Thoracic aorta (tissue), 2 donors: ENCODE measurements at regions not wholly inside any gene's neighbourhood (a gene's known extent, or its start where the extent isn't known, plus 50 kb on each side); places are given as distances from the start of the nearest gene placed in this dataset.

Experiments used
- ATAC-seq: fragments of 150-250 bp; one replicate; pipeline ENCODE4 v1.8.0; 2017; ENCODE audit warnings: low read depth; ENCODE audit not compliant: insufficient number of reproducible peaks, low FRiP score
- DNase-seq: peaks from one replicate; pipeline ENCODE4 v3.0.0-alpha.2; 2020; ENCODE audit warnings: low spot score
- H3K27ac ChIP-seq, 2 donors: fragments of 200-600 bp; sonication (generic); 1 replicate in 1 of 2; 2 replicates in 1 of 2; pipeline ENCODE4 v1.5.1; 2016; ENCODE audit warnings: mild to moderate bottlenecking in 2 of 2, moderate library complexity in 2 of 2
- H3K27me3 ChIP-seq: fragments of 200-600 bp; sonication (generic); replicated peaks from 2 replicates; pipeline ENCODE4 v1.6.0; 2016; ENCODE audit warnings: mild to moderate bottlenecking; ENCODE audit not compliant: insufficient read depth
- H3K36me3 ChIP-seq: fragments of 200-600 bp; sonication (generic); one replicate; pipeline ENCODE4 v1.5.1; 2016
- H3K4me1 ChIP-seq, 2 donors: fragments of 200-600 bp; sonication (generic); 1 replicate in 1 of 2; 2 replicates in 1 of 2; pipeline versions ENCODE4 v1.5.1 to v1.6.0; 2016; ENCODE audit warnings: low read depth in 2 of 2, mild to moderate bottlenecking in 1 of 2; ENCODE audit not compliant: control insufficient read depth in 1 of 2
- H3K4me3 ChIP-seq: fragments of 200-600 bp; sonication (generic); 2 replicates; pipeline ENCODE4 v1.5.1; 2016; ENCODE audit warnings: mild to moderate bottlenecking
- H3K9me3 ChIP-seq: fragments of 200-600 bp; sonication (generic); 2 replicates; pipeline ENCODE4 v1.5.1; 2016
- CTCF ChIP-seq: fragments of 200-600 bp; sonication (generic); IDR thresholded peaks from one replicate; pipeline ENCODE4 v1.5.1; 2019; ENCODE audit warnings: antibody characterized with exemption

- no peaks in the 10 kb centered on the region for H3K27me3 ChIP-seq
- DNase-seq = no peak
- no peak overlapping the region for H3K4me3 ChIP-seq
- no peak overlapping the region for H3K27ac ChIP-seq
- H3K9me3 ChIP-seq = no peaks in the 10 kb centered on the region
- peaks cover 6 to 30% of the 10 kb centered on the region in 2 donors for H3K4me1 ChIP-seq
- TF ChIP-seq CTCF = no peak
- no peaks in the 10 kb centered on the region for H3K36me3 ChIP-seq
- ATAC-seq = no peak
These were observed 472.2 kb downstream of the MCTP2 start for GRCh38 chr15:94703596-94703995.

GRCh38 chr15:94704421-94704820 is 473.1 kb downstream of the MCTP2 start:
- H3K36me3 ChIP-seq = no peaks in the 10 kb centered on the region
- no peak for TF ChIP-seq CTCF
- H3K4me1 ChIP-seq = peaks cover 6 to 28% of the 10 kb centered on the region in 2 donors
- H3K9me3 ChIP-seq = no peaks in the 10 kb centered on the region
- ATAC-seq = no peak
- DNase-seq = no peak
- H3K27me3 ChIP-seq = no peaks in the 10 kb centered on the region
- no peak overlapping the region for H3K27ac ChIP-seq
- H3K4me3 ChIP-seq = no peak overlapping the region

- H3K36me3 ChIP-seq = no peaks in the 10 kb centered on the region
- no peak for TF ChIP-seq CTCF
- H3K4me1 ChIP-seq = peaks cover 6 to 23% of the 10 kb centered on the region in 2 donors
- no peak overlapping the region for H3K4me3 ChIP-seq
- no peaks in the 10 kb centered on the region for H3K9me3 ChIP-seq
- no peak for DNase-seq
- ATAC-seq = no peak
- H3K27me3 ChIP-seq = no peaks in the 10 kb centered on the region
- no peak overlapping the region for H3K27ac ChIP-seq
These were observed 473.6 kb downstream of the MCTP2 start for GRCh38 chr15:94704946-94705345.

GRCh38 chr15:94709319-94709718 is 478.0 kb downstream of the MCTP2 start:
- Histone ChIP-seq H3K27me3 (no peaks in the 10 kb centered on the region), H3K27ac (no peak overlapping the region), H3K9me3 (no peaks in the 10 kb centered on the region), H3K36me3 (no peaks in the 10 kb centered on the region), H3K4me3 (no peak overlapping the region), H3K4me1 (peaks cover 3 to 7% of the 10 kb centered on the region in 2 donors)
- ATAC-seq (no peak), DNase-seq (no peak)
- no peak for TF ChIP-seq CTCF

GRCh38 chr15:94722024-94722636 is 490.8 kb downstream of the MCTP2 start:
- no peak overlapping the region for H3K4me3 ChIP-seq
- no peak for ATAC-seq

More at GRCh38 chr15:94722024-94722636, 490.8 kb downstream of the MCTP2 start:
- Histone ChIP-seq H3K9me3 (no peaks in the 10 kb centered on the region), H3K27me3 (no peaks in the 10 kb centered on the region), H3K36me3 (no peaks in the 10 kb centered on the region), H3K27ac (no peak overlapping the region), H3K4me1 (peaks cover 0 to 15% of the 10 kb centered on the region in 2 donors)
- no peak for DNase-seq
- no peak for TF ChIP-seq CTCF
